ENCODE measurements at regions not wholly inside any gene's neighbourhood (a gene's known extent, or its start where the extent isn't known, plus 50 kb on each side); places are given as distances from the start of the nearest gene placed in this dataset.

GRCh38 chr6:15986027-15986629, 142.8 kb upstream of the MYLIP start:
- H3K36me3 ChIP-seq = no peaks in the 10 kb centered on the region
- H3K27me3 ChIP-seq = no peaks in the 10 kb centered on the region
- 87 to 88% (median 87%) methylated on average over 5 of the region's 5 CpGs for WGBS, 3 donors
- no peaks in the 10 kb centered on the region for H3K4me1 ChIP-seq (ENCODE audit: insufficient read depth)
- TF ChIP-seq EP300 (IDR thresholded peaks at IDR 0.05) (no peak), CTCF (IDR thresholded peaks at IDR 0.05) (no peak), POLR2A (IDR thresholded peaks at IDR 0.05) (no peak)
- no peak overlapping the region for H3K27ac ChIP-seq
- no peak overlapping the region for H3K4me3 ChIP-seq
- no peaks in the 10 kb centered on the region for H3K9me3 ChIP-seq
- intact Hi-C loops (cut with DNase I) = no loop called here
- no peak for DNase-seq

- intact Hi-C loops (cut with DNase I) = no loop called here
- H3K27me3 ChIP-seq = no peaks in the 10 kb centered on the region
- H3K9me3 ChIP-seq = no peaks in the 10 kb centered on the region
- no peaks in the 10 kb centered on the region for H3K4me1 ChIP-seq (ENCODE audit: insufficient read depth)
- WGBS, 3 donors = 88 to 93% (median 91%) methylated on average over 3 of the region's 3 CpGs
- H3K4me3 ChIP-seq = no peak overlapping the region
- H3K27ac ChIP-seq = no peak overlapping the region
- no peak for TF ChIP-seq EP300 (IDR thresholded peaks at IDR 0.05)
- TF ChIP-seq POLR2A (IDR thresholded peaks at IDR 0.05) = no peak
- no peak for TF ChIP-seq CTCF (IDR thresholded peaks at IDR 0.05)
- no peaks in the 10 kb centered on the region for H3K36me3 ChIP-seq
- DNase-seq = no peak
Measured at GRCh38 chr6:15985379-15985959, 143.4 kb upstream of the MYLIP start.

GRCh38 chr6:15981956-15982355, 146.9 kb upstream of the MYLIP start:
- no peak overlapping the region for H3K27ac ChIP-seq
- H3K9me3 ChIP-seq = no peaks in the 10 kb centered on the region
- no peak for DNase-seq
- 89 to 98% (median 91%) methylated on average over 9 of the region's 9 CpGs for WGBS, 3 donors
- H3K36me3 ChIP-seq = no peaks in the 10 kb centered on the region
- intact Hi-C loops (cut with DNase I) = loop anchor here in 1 of 4 donors (5.0 kb wide), 1 partner anchor 215 kb away; no protein-coding TSS in a partner anchor
- H3K27me3 ChIP-seq = no peaks in the 10 kb centered on the region
- no peak for TF ChIP-seq POLR2A (IDR thresholded peaks at IDR 0.05)
- no peak for TF ChIP-seq CTCF (IDR thresholded peaks at IDR 0.05)
- no peak for TF ChIP-seq EP300 (IDR thresholded peaks at IDR 0.05)
- no peak overlapping the region for H3K4me3 ChIP-seq
- no peaks in the 10 kb centered on the region for H3K4me1 ChIP-seq (ENCODE audit: insufficient read depth)

GRCh38 chr6:15980801-15981200, 148.1 kb upstream of the MYLIP start:
- intact Hi-C loops (cut with DNase I) = loop anchor here in 1 of 4 donors (5.0 kb wide), 1 partner anchor 214 kb away; no protein-coding TSS in a partner anchor
- H3K36me3 ChIP-seq = no peaks in the 10 kb centered on the region
- TF ChIP-seq POLR2A (IDR thresholded peaks at IDR 0.05) (no peak), CTCF (IDR thresholded peaks at IDR 0.05) (no peak), EP300 (IDR thresholded peaks at IDR 0.05) (no peak)
- no peaks in the 10 kb centered on the region for H3K9me3 ChIP-seq
- 82 to 85% (median 82%) methylated on average over 4 of the region's 4 CpGs for WGBS, 3 donors
- no peak overlapping the region for H3K27ac ChIP-seq
- DNase-seq = no peak
- no peak overlapping the region for H3K4me3 ChIP-seq
- H3K4me1 ChIP-seq (ENCODE audit: insufficient read depth) = no peaks in the 10 kb centered on the region
- H3K27me3 ChIP-seq = no peaks in the 10 kb centered on the region

All from ovary (tissue), 7 donors.